IPS DF 6.9 (cell line): ENCODE measurements at regions not wholly inside any gene's neighbourhood (a gene's known extent, or its start where the extent isn't known, plus 50 kb on each side); places are given as distances from the start of the nearest gene placed in this dataset.
"Not testable (repeated sequence)": the region's sequence is repeated elsewhere in the genome, so short reads cannot be mapped to it uniquely, and the experiment has no call there.

Experiments
- DNase-seq: peaks from one replicate; pipeline ENCODE4 v3.0.0-alpha.2; 2013; ENCODE audit warnings: low read depth, low spot score
- H3K27ac ChIP-seq: one replicate; pipeline ENCODE4 v1.5.1; 2013; ENCODE audit warnings: low read length, control low read depth
- H3K27me3 ChIP-seq: 2 replicates; pipeline ENCODE4 v1.6.1; 2013; ENCODE audit warnings: mild to moderate bottlenecking, low read length; ENCODE audit not compliant: control insufficient read depth, insufficient read depth
- H3K36me3 ChIP-seq: 2 replicates; pipeline ENCODE4 v1.6.1; 2013; ENCODE audit warnings: low read length; ENCODE audit not compliant: control insufficient read depth, insufficient read depth
- H3K4me1 ChIP-seq: 2 replicates; pipeline ENCODE4 v1.6.1; 2013; ENCODE audit warnings: low read length; ENCODE audit not compliant: control insufficient read depth, insufficient read depth
- H3K4me3 ChIP-seq: 2 replicates; pipeline ENCODE4 v1.5.1; 2013; ENCODE audit warnings: mild to moderate bottlenecking, low read length
- H3K9me3 ChIP-seq: 2 replicates; pipeline ENCODE4 v1.6.1; 2013; ENCODE audit warnings: low read length, inconsistent platforms; ENCODE audit not compliant: control insufficient read depth, insufficient read depth
- WGBS: extraction: QIAGEN DNeasy Blood & Tissue Kit; methylation state at CpG from one replicate; pipeline ENCODE4 v1.1.7; 2013; ENCODE audit warnings: mixed read lengths, missing lambda C conversion rate; ENCODE audit not compliant: insufficient read length, insufficient coverage; 5-methylcytosine and 5-hydroxymethylcytosine counted together

DNA sequence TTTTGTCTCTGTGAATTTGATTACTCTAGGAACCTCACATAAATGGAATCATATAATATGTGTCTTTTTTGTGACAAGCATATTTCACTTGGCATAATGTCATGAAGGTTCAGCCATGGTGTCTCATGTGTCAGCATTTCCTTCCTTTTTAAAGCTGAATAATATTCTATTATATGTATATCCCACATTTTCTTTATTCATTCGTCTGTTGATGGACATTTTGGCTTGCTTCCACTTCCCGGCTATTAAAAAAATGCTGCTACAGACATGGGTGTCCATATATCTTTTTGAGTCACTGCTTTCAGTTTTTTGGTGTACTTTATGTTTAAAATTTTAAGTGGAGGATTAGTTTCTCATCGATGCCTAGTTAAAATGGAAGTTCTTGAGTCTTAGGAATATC, 59.8 kb upstream of the C5orf63 start:
- no CpG with 5 or more reads among the region's 3 CpGs for WGBS
- H3K27me3 ChIP-seq = no peaks in the 10 kb centered on the region
- H3K36me3 ChIP-seq = no peaks in the 10 kb centered on the region
- DNase-seq = no peak
- H3K27ac ChIP-seq = no peak overlapping the region
- no peaks in the 10 kb centered on the region for H3K4me1 ChIP-seq
- no peak overlapping the region for H3K4me3 ChIP-seq
- H3K9me3 ChIP-seq = no peaks in the 10 kb centered on the region

DNA sequence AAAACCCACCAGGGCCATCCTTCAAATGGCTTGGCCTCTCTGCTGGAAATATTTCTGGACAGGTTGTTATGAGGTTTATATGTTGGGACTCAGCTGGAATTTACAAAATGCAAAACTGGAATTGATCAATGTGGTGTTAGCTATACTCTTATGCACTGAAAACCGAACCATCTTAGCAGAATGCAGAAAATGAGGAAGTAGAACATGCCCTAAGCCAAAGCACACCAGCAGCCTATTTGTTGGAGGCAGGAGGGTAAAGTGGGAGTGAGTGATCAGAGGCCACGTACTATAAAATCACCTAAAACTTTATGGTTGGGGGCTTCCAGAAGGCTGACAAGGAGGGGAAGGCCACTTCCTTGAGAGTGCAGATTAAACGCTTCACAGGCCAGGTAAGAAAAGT, 63.6 kb upstream of the C5orf63 start:
- no peaks in the 10 kb centered on the region for H3K36me3 ChIP-seq
- no peak overlapping the region for H3K27ac ChIP-seq
- H3K4me3 ChIP-seq = no peak overlapping the region
- no peaks in the 10 kb centered on the region for H3K4me1 ChIP-seq
- no CpG with 5 or more reads among the region's 3 CpGs for WGBS
- H3K27me3 ChIP-seq = no peaks in the 10 kb centered on the region
- no peaks in the 10 kb centered on the region for H3K9me3 ChIP-seq
- DNase-seq = no peak

DNA sequence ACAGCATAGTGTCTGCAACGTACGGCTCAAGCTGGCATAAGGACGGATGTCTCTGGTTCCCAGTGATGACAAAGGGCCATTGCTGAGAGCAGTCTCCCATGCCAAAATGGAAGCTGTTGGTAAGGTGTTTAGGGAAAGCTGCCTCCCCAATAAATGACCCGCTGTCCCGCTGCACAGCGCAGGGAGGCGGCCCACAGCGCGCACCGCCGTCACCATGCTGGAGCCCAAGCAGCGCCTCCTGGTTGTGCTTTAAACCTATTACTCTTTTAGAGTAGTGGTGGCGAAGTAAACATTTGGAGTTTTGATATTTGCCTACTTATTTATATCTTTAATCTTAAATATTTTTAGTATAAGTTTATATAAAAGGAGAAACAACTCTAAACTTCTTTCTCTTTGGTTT, 70.4 kb upstream of the C5orf63 start:
- no CpG with 5 or more reads among the region's 13 CpGs for WGBS

DNA sequence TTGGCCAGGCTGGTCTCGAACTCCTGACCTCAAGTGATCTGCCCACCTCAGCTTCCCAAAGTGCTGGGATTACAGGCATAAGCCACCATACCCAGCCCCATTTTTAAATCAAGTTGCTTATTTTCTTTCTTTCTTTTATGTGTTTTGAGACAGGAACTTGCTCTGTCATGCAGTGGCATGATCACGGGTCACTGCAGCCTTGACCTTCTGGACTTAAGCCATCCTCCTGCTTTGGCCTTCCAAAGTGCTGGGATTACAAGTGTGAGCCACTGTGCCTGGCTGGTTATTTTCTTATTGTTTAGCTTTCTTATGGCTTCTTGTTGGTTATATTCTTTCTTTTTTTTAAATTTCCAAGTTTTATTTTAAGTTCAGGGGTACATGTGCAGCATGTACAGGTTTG, 79.7 kb upstream of the C5orf63 start:
- Histone ChIP-seq H3K27me3 (no peaks in the 10 kb centered on the region), H3K27ac (no peak overlapping the region), H3K4me3 (no peak overlapping the region), H3K36me3 (no peaks in the 10 kb centered on the region), H3K9me3 (no peaks in the 10 kb centered on the region), H3K4me1 (no peaks in the 10 kb centered on the region)
- no CpG with 5 or more reads among the region's 2 CpGs for WGBS
- no peak for DNase-seq

More for the DNA sequence above, 70.4 kb upstream of the C5orf63 start:
- H3K27me3 ChIP-seq = no peaks in the 10 kb centered on the region
- no peaks in the 10 kb centered on the region for H3K4me1 ChIP-seq
- H3K36me3 ChIP-seq = no peaks in the 10 kb centered on the region
- H3K4me3 ChIP-seq = no peak overlapping the region
- no peaks in the 10 kb centered on the region for H3K9me3 ChIP-seq
- no peak for DNase-seq
- H3K27ac ChIP-seq = no peak overlapping the region

DNA sequence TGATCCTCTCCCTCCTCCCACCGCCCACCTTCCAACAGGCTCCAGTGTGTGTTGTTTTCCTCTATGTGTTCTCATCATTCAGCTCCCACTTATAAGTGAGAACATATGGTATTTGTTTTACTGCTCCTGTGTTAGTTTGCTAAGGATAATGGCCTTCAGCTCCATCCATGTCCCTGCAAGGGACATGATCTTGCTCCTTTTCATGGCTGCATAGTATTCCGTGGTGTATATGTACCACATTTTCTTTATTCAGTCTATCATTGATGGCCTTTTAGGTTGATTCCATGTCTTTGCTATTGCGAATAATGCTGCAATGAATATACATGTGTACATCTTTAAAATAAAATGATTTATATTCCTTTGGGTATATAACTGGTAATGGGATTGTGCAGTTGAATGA, 80.2 kb upstream of the C5orf63 start:
- DNase-seq = no peak
- Histone ChIP-seq H3K9me3 (no peaks in the 10 kb centered on the region), H3K27me3 (no peaks in the 10 kb centered on the region), H3K27ac (no peak overlapping the region), H3K4me3 (no peak overlapping the region), H3K36me3 (no peaks in the 10 kb centered on the region), H3K4me1 (no peaks in the 10 kb centered on the region)
- WGBS = no CpG with 5 or more reads among the region's 3 CpGs

DNA sequence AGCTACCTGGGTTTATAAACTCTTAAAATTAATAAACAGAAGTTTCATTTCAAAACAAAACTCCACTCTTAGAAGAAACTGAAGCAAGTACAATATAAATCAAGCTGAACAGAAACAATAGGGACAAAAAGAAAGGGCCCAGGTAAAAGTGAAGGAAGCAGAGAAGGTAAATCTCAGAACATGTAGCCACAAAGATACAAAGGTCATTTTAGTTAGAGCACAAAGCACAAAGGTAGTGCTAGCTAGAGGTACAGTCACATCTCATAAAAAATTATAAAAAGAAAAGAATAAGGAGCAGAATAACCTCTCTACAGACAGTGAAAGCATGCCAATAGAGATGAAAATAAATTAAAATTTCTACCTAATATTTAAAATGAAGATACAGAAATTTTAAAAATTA, 90.4 kb upstream of the C5orf63 start:
- Histone ChIP-seq H3K27ac (no peak overlapping the region), H3K4me3 (no peak overlapping the region), H3K27me3 (no peaks in the 10 kb centered on the region), H3K36me3 (no peaks in the 10 kb centered on the region), H3K4me1 (no peaks in the 10 kb centered on the region), H3K9me3 (no peaks in the 10 kb centered on the region)
- no peak for DNase-seq

DNA sequence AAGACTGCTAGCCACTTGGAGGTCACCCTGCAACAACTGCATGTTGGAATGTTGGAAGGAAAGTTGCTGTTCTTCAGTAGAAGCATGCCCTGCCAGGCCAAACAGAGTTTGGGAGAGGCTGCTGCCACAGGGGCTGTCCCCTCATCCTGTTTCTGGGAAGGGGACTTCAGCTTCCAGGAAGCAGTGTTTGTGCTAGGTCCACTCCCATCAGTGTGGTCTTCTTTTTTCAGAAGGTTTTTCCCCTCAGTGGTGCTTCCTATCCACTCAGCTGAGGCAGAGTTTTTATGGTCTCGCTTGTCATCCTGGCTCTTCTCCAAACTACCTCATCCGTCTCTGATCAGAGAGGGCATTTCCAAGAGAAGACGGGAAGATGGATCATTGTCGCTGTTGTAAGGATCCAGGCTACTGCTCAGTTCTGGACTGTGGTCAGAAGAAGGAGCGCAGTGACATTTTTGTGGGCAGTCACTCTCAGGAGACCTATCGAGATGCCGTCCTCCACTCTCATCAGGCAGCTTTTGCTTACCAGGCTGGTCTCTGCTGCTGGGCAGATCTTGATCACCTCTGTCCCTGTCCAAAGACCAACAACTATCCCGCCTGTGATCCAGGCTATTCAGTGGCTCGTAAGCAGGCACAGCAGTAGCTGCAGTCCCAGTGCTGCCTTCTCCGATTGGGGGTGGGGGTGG, 97.8 kb upstream of the C5orf63 start:
- Histone ChIP-seq H3K4me1 (no peaks in the 10 kb centered on the region), H3K36me3 (no peaks in the 10 kb centered on the region), H3K9me3 (peaks cover 2% of the 10 kb centered on the region; the same call in 1 of the 2 replicates), H3K27ac (no peak overlapping the region), H3K27me3 (no peaks in the 10 kb centered on the region), H3K4me3 (no peak overlapping the region)
- no CpG with 5 or more reads among the region's 10 CpGs for WGBS
- no peak for DNase-seq

DNA sequence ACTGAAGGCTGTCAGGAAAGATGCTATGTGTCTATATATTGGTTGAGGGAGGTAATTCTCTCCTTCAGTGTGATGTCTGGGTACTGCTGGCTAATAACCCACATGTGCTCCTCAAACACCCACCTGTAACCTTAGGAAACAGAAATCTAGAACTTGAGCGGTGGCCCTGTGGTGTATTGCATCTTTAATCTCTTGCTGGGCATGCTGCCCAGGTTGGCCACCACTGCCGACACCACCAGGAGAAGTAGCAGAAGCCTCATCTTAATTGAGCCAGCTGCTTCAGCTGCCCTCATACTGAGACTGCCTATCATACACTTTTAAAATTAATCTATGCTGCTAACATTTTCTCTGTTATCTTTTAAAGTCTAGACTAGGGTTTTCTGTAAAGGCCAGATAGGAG, 103.5 kb upstream of the C5orf63 start:
- H3K9me3 ChIP-seq = peaks cover 2% of the 10 kb centered on the region; the same call in 1 of the 2 replicates
- WGBS = no CpG with 5 or more reads among the region's 2 CpGs
- no peak overlapping the region for H3K27ac ChIP-seq
- no peaks in the 10 kb centered on the region for H3K36me3 ChIP-seq
- H3K4me3 ChIP-seq = no peak overlapping the region
- H3K4me1 ChIP-seq = no peaks in the 10 kb centered on the region
- H3K27me3 ChIP-seq = no peaks in the 10 kb centered on the region
- no peak for DNase-seq

DNA sequence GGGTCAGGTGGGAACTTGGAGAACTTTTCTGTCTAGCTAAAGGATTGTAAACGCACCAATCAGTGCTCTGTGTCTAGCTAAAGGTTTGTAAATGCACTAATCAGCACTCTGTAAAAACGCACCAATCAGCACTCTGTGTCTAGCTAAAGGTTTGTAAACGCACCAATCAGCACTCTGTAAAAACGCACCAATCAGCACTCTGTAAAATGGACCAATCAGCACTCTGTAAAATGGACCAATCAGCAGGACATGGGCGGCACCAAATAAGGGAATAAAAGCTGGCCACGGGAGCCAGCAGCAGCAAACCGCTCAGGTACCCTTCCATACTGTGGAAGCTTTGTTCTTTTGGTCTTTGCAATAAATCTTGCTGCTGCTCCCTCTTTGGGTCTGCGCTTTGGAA, 108.0 kb upstream of the MEGF10 start:
- not testable (repeated sequence) for H3K9me3 ChIP-seq, DNase-seq, H3K36me3 ChIP-seq, H3K4me3 ChIP-seq, H3K27ac ChIP-seq, H3K4me1 ChIP-seq, H3K27me3 ChIP-seq
- WGBS = no CpG with 5 or more reads among the region's 8 CpGs

DNA sequence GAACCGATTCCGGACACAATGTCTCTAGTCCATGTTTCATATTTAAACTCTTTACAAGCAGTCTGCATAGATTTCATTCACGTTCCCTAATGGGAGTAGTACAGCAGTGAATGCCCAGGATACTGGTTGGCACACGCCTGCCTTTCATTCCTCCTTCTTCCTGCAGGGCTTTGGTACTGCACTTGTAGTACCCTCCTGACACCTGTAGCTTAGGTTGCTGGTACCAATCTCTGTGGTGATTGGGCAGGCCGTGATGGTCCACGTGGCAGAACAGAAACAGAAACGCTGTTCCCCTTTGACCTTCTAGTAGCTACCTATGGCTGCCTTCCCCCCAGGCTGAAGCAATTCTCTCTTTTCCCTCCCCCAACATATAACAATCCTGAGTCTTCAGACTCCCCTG, 107.3 kb upstream of the MEGF10 start:
- WGBS = no CpG with 5 or more reads among the region's 7 CpGs
- no peaks in the 10 kb centered on the region for H3K9me3 ChIP-seq
- no peaks in the 10 kb centered on the region for H3K27me3 ChIP-seq
- DNase-seq = no peak
- no peaks in the 10 kb centered on the region for H3K36me3 ChIP-seq
- H3K4me1 ChIP-seq = no peaks in the 10 kb centered on the region
- H3K4me3 ChIP-seq = no peak overlapping the region
- no peak overlapping the region for H3K27ac ChIP-seq

DNA sequence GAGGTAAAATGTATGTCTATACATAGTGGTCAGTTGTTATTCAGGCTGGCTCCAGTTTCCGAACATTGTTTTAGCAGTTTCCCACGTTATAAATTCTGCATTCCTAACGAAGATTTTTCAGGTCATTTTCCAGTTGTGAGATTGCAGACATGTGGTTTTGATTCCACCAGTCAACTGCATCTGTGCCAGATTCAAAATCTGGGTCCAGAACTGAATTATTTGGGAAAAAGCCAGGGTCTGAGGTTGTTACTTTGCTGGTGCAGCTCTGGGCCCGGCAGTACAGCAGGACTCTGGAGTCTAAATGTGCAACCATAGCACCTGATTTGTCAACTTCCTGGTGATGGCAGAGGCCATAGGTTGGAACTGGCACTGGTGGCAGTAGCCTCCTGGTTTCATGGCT, 105.7 kb upstream of the MEGF10 start:
- no peaks in the 10 kb centered on the region for H3K36me3 ChIP-seq
- H3K27me3 ChIP-seq = no peaks in the 10 kb centered on the region
- H3K9me3 ChIP-seq = no peaks in the 10 kb centered on the region
- DNase-seq = no peak
- no peaks in the 10 kb centered on the region for H3K4me1 ChIP-seq
- no peak overlapping the region for H3K27ac ChIP-seq
- WGBS = no CpG with 5 or more reads among the region's 4 CpGs
- no peak overlapping the region for H3K4me3 ChIP-seq
